ENCODE measurements at regions not wholly inside any gene's neighbourhood (a gene's known extent, or its start where the extent isn't known, plus 50 kb on each side); places are given as distances from the start of the nearest gene placed in this dataset.

GRCh38 chr4:149084144-149084543 lies 641.9 kb upstream of the NR3C2 start:
- Histone ChIP-seq H3K4me3 (ENCODE audit: low read length in 3 of 3) (no peak overlapping the region), H3K27me3 (ENCODE audit: control insufficient read depth, insufficient read depth, low read length) (no peaks in the 10 kb centered on the region), H3K9ac (ENCODE audit: low read length in 3 of 3) (no peak overlapping the region), H3K36me3 (ENCODE audit: control insufficient read depth in 2 of 3, insufficient read depth in 3 of 3, low read length in 3 of 3) (no peaks in the 10 kb centered on the region), H3K4me1 (ENCODE audit: control insufficient read depth in 2 of 3, insufficient read depth in 2 of 3, low read depth in 1 of 3, low read length in 3 of 3) (no peaks in the 10 kb centered on the region), H3K9me3 (ENCODE audit: control insufficient read depth in 2 of 3, insufficient read depth in 1 of 3, low read length in 3 of 3) (no peaks in the 10 kb centered on the region), H3K27ac (ENCODE audit: low read depth in 2 of 2, low read length in 2 of 2) (no peak overlapping the region)
- FAIRE-seq, result no peak
- no peak for TF ChIP-seq CTCF (IDR thresholded peaks at IDR 0.05; ENCODE audit: borderline replicate concordance, extremely low read depth, insufficient read depth)
- intact Hi-C loops (cut with DNase I), result no loop called here
- DNase-seq, result no peak

GRCh38 chr4:149077181-149077580 lies 635.0 kb upstream of the NR3C2 start:
- Histone ChIP-seq H3K27ac (ENCODE audit: low read depth in 2 of 2, low read length in 2 of 2) (no peak overlapping the region), H3K4me1 (ENCODE audit: control insufficient read depth in 2 of 3, insufficient read depth in 2 of 3, low read depth in 1 of 3, low read length in 3 of 3) (no peaks in the 10 kb centered on the region), H3K36me3 (ENCODE audit: control insufficient read depth in 2 of 3, insufficient read depth in 3 of 3, low read length in 3 of 3) (no peaks in the 10 kb centered on the region), H3K4me3 (ENCODE audit: low read length in 3 of 3) (no peak overlapping the region), H3K9me3 (ENCODE audit: control insufficient read depth in 2 of 3, insufficient read depth in 1 of 3, low read length in 3 of 3) (no peaks in the 10 kb centered on the region), H3K27me3 (ENCODE audit: control insufficient read depth, insufficient read depth, low read length) (no peaks in the 10 kb centered on the region), H3K9ac (ENCODE audit: low read length in 3 of 3) (no peak overlapping the region)
- DNase-seq, result no peak
- no peak for TF ChIP-seq CTCF (IDR thresholded peaks at IDR 0.05; ENCODE audit: borderline replicate concordance, extremely low read depth, insufficient read depth)
- no peak for FAIRE-seq
- intact Hi-C loops (cut with DNase I), result no loop called here

- no peaks in the 10 kb centered on the region for H3K4me1 ChIP-seq (ENCODE audit: control insufficient read depth in 2 of 3, insufficient read depth in 2 of 3, low read depth in 1 of 3, low read length in 3 of 3)
- no peak overlapping the region for H3K9ac ChIP-seq (ENCODE audit: low read length in 3 of 3)
- FAIRE-seq, result no peak
- no peak overlapping the region for H3K4me3 ChIP-seq (ENCODE audit: low read length in 3 of 3)
- intact Hi-C loops (cut with DNase I), result no loop called here
- H3K27ac ChIP-seq (ENCODE audit: low read depth in 2 of 2, low read length in 2 of 2), result no peak overlapping the region
- no peaks in the 10 kb centered on the region for H3K27me3 ChIP-seq (ENCODE audit: control insufficient read depth, insufficient read depth, low read length)
- no peak for TF ChIP-seq CTCF (IDR thresholded peaks at IDR 0.05; ENCODE audit: borderline replicate concordance, extremely low read depth, insufficient read depth)
- H3K36me3 ChIP-seq (ENCODE audit: control insufficient read depth in 2 of 3, insufficient read depth in 3 of 3, low read length in 3 of 3), result no peaks in the 10 kb centered on the region
- no peaks in the 10 kb centered on the region for H3K9me3 ChIP-seq (ENCODE audit: control insufficient read depth in 2 of 3, insufficient read depth in 1 of 3, low read length in 3 of 3)
- no peak for DNase-seq
Observed at GRCh38 chr4:149076401-149076800, 634.2 kb upstream of the NR3C2 start.

GRCh38 chr4:149072384-149072783 lies 630.2 kb upstream of the NR3C2 start:
- Histone ChIP-seq H3K4me3 (ENCODE audit: low read length in 3 of 3) (no peak overlapping the region), H3K36me3 (ENCODE audit: control insufficient read depth in 2 of 3, insufficient read depth in 3 of 3, low read length in 3 of 3) (no peaks in the 10 kb centered on the region), H3K9ac (ENCODE audit: low read length in 3 of 3) (no peak overlapping the region), H3K4me1 (ENCODE audit: control insufficient read depth in 2 of 3, insufficient read depth in 2 of 3, low read depth in 1 of 3, low read length in 3 of 3) (no peaks in the 10 kb centered on the region), H3K27ac (ENCODE audit: low read depth in 2 of 2, low read length in 2 of 2) (no peak overlapping the region), H3K27me3 (ENCODE audit: control insufficient read depth, insufficient read depth, low read length) (no peaks in the 10 kb centered on the region), H3K9me3 (ENCODE audit: control insufficient read depth in 2 of 3, insufficient read depth in 1 of 3, low read length in 3 of 3) (no peaks in the 10 kb centered on the region)
- no peak for FAIRE-seq
- no peak for DNase-seq
- intact Hi-C loops (cut with DNase I), result no loop called here
- no peak for TF ChIP-seq CTCF (IDR thresholded peaks at IDR 0.05; ENCODE audit: borderline replicate concordance, extremely low read depth, insufficient read depth)
